ENCODE measurements at regions not wholly inside any gene's neighbourhood (a gene's known extent, or its start where the extent isn't known, plus 50 kb on each side); places are given as distances from the start of the nearest gene placed in this dataset.

GRCh38 chr12:65663097-65663496 lies 161.2 kb upstream of the HMGA2 start:
- no peak for DNase-seq
- H3K9me3 ChIP-seq (ENCODE audit: control insufficient read depth in 2 of 3, insufficient read depth in 1 of 3, low read length in 3 of 3), result no peaks in the 10 kb centered on the region
- no peak for FAIRE-seq
- no peak overlapping the region for H3K4me3 ChIP-seq (ENCODE audit: low read length in 3 of 3)
- H3K36me3 ChIP-seq (ENCODE audit: control insufficient read depth in 2 of 3, insufficient read depth in 3 of 3, low read length in 3 of 3), result no peaks in the 10 kb centered on the region
- intact Hi-C loops (cut with DNase I), result no loop called here
- H3K4me1 ChIP-seq (ENCODE audit: control insufficient read depth in 2 of 3, insufficient read depth in 2 of 3, low read depth in 1 of 3, low read length in 3 of 3), result no peaks in the 10 kb centered on the region
- H3K27me3 ChIP-seq (ENCODE audit: control insufficient read depth, insufficient read depth, low read length), result no peaks in the 10 kb centered on the region
- TF ChIP-seq, protein P1, sequence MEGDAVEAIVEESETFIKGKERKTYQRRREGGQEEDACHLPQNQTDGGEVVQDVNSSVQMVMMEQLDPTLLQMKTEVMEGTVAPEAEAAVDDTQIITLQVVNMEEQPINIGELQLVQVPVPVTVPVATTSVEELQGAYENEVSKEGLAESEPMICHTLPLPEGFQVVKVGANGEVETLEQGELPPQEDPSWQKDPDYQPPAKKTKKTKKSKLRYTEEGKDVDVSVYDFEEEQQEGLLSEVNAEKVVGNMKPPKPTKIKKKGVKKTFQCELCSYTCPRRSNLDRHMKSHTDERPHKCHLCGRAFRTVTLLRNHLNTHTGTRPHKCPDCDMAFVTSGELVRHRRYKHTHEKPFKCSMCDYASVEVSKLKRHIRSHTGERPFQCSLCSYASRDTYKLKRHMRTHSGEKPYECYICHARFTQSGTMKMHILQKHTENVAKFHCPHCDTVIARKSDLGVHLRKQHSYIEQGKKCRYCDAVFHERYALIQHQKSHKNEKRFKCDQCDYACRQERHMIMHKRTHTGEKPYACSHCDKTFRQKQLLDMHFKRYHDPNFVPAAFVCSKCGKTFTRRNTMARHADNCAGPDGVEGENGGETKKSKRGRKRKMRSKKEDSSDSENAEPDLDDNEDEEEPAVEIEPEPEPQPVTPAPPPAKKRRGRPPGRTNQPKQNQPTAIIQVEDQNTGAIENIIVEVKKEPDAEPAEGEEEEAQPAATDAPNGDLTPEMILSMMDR (IDR thresholded peaks at IDR 0.05; ENCODE audit: borderline replicate concordance, extremely low read depth, insufficient read depth), result no peak
- no peak overlapping the region for H3K9ac ChIP-seq (ENCODE audit: low read length in 3 of 3)
- H3K27ac ChIP-seq (ENCODE audit: low read depth in 2 of 2, low read length in 2 of 2), result no peak overlapping the region

DNA sequence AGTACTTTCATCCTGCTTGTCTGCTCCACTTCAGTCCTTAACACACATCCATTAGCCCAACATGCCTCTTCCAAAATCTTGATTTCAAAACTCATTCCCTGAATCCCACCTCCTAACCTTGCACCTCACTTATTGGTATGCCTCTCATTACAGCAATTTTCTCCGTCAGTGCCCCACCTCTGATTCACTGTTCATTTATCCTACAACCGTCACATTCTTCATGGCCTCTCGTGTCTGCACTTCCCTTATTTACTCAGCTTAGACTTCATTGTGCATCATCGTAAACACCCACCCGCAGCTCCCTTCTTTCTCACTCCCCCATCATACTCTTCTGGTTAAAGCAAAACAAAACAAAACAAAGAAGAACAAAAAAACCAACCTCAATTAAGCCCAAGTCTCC lies 160.6 kb upstream of the HMGA2 start:
- Histone ChIP-seq H3K36me3 (ENCODE audit: control insufficient read depth in 2 of 3, insufficient read depth in 3 of 3, low read length in 3 of 3) (no peaks in the 10 kb centered on the region), H3K9ac (ENCODE audit: low read length in 3 of 3) (no peak overlapping the region), H3K4me3 (ENCODE audit: low read length in 3 of 3) (no peak overlapping the region), H3K9me3 (ENCODE audit: control insufficient read depth in 2 of 3, insufficient read depth in 1 of 3, low read length in 3 of 3) (no peaks in the 10 kb centered on the region), H3K4me1 (ENCODE audit: control insufficient read depth in 2 of 3, insufficient read depth in 2 of 3, low read depth in 1 of 3, low read length in 3 of 3) (no peaks in the 10 kb centered on the region), H3K27me3 (ENCODE audit: control insufficient read depth, insufficient read depth, low read length) (no peaks in the 10 kb centered on the region), H3K27ac (ENCODE audit: low read depth in 2 of 2, low read length in 2 of 2) (no peak overlapping the region)
- TF ChIP-seq, protein P1 (IDR thresholded peaks at IDR 0.05; ENCODE audit: borderline replicate concordance, extremely low read depth, insufficient read depth), result no peak
- FAIRE-seq, result no peak
- intact Hi-C loops (cut with DNase I), result no loop called here
- no peak for DNase-seq

- Histone ChIP-seq H3K27me3 (ENCODE audit: control insufficient read depth, insufficient read depth, low read length) (no peaks in the 10 kb centered on the region), H3K4me1 (ENCODE audit: control insufficient read depth in 2 of 3, insufficient read depth in 2 of 3, low read depth in 1 of 3, low read length in 3 of 3) (no peaks in the 10 kb centered on the region), H3K36me3 (ENCODE audit: control insufficient read depth in 2 of 3, insufficient read depth in 3 of 3, low read length in 3 of 3) (no peaks in the 10 kb centered on the region), H3K9me3 (ENCODE audit: control insufficient read depth in 2 of 3, insufficient read depth in 1 of 3, low read length in 3 of 3) (no peaks in the 10 kb centered on the region), H3K27ac (ENCODE audit: low read depth in 2 of 2, low read length in 2 of 2) (no peak overlapping the region), H3K9ac (ENCODE audit: low read length in 3 of 3) (no peak overlapping the region), H3K4me3 (ENCODE audit: low read length in 3 of 3) (no peak overlapping the region)
- no peak for FAIRE-seq
- DNase-seq, result no peak
- intact Hi-C loops (cut with DNase I), result no loop called here
- TF ChIP-seq, protein P1 (IDR thresholded peaks at IDR 0.05; ENCODE audit: borderline replicate concordance, extremely low read depth, insufficient read depth), result no peak
Measured at GRCh38 chr12:65664715-65665250, 159.5 kb upstream of the HMGA2 start.

DNA sequence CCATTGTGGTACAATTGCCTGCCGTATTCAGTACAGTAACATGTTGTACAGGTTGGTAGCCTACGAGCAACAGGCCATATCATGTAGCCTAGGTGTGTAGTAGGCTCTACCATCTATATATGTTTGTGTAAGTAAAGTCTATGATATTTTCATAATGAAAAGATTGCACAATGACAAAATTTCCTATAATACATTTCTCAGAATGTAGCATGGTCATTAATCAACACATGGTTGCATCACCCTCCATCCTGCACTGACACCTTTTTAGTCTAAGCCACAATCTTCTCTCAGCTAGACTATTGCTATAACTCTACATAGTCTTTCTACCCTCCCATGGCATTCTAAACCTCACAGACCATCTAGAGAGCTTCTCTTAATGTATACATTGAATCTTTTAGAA lies 158.5 kb upstream of the HMGA2 start:
- intact Hi-C loops (cut with DNase I), result no loop called here
- Histone ChIP-seq H3K27ac (ENCODE audit: low read depth in 2 of 2, low read length in 2 of 2) (no peak overlapping the region), H3K9ac (ENCODE audit: low read length in 3 of 3) (no peak overlapping the region), H3K27me3 (ENCODE audit: control insufficient read depth, insufficient read depth, low read length) (no peaks in the 10 kb centered on the region), H3K36me3 (ENCODE audit: control insufficient read depth in 2 of 3, insufficient read depth in 3 of 3, low read length in 3 of 3) (no peaks in the 10 kb centered on the region), H3K4me1 (ENCODE audit: control insufficient read depth in 2 of 3, insufficient read depth in 2 of 3, low read depth in 1 of 3, low read length in 3 of 3) (no peaks in the 10 kb centered on the region), H3K9me3 (ENCODE audit: control insufficient read depth in 2 of 3, insufficient read depth in 1 of 3, low read length in 3 of 3) (no peaks in the 10 kb centered on the region), H3K4me3 (ENCODE audit: low read length in 3 of 3) (no peak overlapping the region)
- TF ChIP-seq, protein P1 (IDR thresholded peaks at IDR 0.05; ENCODE audit: borderline replicate concordance, extremely low read depth, insufficient read depth), result no peak
- FAIRE-seq, result no peak
- DNase-seq, result no peak
